ENCODE measurements at regions not wholly inside any gene's neighbourhood (a gene's known extent, or its start where the extent isn't known, plus 50 kb on each side); places are given as distances from the start of the nearest gene placed in this dataset.
A peak's percentile ranks its signal among the peaks of the same experiment; 100 is the strongest.

GRCh38 chr20:48124181-48124782, 339.0 kb upstream of the SULF2 start (continued):
- TF ChIP-seq, protein P1, sequence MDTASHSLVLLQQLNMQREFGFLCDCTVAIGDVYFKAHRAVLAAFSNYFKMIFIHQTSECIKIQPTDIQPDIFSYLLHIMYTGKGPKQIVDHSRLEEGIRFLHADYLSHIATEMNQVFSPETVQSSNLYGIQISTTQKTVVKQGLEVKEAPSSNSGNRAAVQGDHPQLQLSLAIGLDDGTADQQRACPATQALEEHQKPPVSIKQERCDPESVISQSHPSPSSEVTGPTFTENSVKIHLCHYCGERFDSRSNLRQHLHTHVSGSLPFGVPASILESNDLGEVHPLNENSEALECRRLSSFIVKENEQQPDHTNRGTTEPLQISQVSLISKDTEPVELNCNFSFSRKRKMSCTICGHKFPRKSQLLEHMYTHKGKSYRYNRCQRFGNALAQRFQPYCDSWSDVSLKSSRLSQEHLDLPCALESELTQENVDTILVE (CRISPR knock-in tag; IDR thresholded peaks at IDR 0.05): no peak
- TF ChIP-seq GFI1 (CRISPR knock-in tag; IDR thresholded peaks at IDR 0.05; ENCODE audit: borderline replicate concordance): no peak
- TF ChIP-seq SP1 (IDR thresholded peaks at IDR 0.05): no peak
- TF ChIP-seq SP1 (CRISPR knock-in tag; IDR thresholded peaks at IDR 0.05): no peak
- no peak for TF ChIP-seq IRX3 (CRISPR knock-in tag; IDR thresholded peaks at IDR 0.05; ENCODE audit: borderline replicate concordance, low read depth)
- TF ChIP-seq MTERF4 (CRISPR knock-in tag; IDR thresholded peaks at IDR 0.05): no peak
- no peak for TF ChIP-seq POLR2G (IDR thresholded peaks at IDR 0.05; ENCODE audit: low read depth, low read length)
- TF ChIP-seq, protein P2, sequence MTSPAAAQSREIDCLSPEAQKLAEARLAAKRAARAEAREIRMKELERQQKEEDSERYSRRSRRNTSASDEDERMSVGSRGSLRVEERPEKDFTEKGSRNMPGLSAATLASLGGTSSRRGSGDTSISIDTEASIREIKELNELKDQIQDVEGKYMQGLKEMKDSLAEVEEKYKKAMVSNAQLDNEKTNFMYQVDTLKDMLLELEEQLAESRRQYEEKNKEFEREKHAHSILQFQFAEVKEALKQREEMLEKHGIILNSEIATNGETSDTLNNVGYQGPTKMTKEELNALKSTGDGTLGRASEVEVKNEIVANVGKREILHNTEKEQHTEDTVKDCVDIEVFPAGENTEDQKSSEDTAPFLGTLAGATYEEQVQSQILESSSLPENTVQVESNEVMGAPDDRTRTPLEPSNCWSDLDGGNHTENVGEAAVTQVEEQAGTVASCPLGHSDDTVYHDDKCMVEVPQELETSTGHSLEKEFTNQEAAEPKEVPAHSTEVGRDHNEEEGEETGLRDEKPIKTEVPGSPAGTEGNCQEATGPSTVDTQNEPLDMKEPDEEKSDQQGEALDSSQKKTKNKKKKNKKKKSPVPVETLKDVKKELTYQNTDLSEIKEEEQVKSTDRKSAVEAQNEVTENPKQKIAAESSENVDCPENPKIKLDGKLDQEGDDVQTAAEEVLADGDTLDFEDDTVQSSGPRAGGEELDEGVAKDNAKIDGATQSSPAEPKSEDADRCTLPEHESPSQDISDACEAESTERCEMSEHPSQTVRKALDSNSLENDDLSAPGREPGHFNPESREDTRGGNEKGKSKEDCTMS (CRISPR knock-in tag; conservative IDR thresholded peaks at IDR 0.05): no peak
- TF ChIP-seq ZNF530 (CRISPR knock-in tag; IDR thresholded peaks at IDR 0.05; ENCODE audit: low read depth): no peak
- TF ChIP-seq, protein P3, sequence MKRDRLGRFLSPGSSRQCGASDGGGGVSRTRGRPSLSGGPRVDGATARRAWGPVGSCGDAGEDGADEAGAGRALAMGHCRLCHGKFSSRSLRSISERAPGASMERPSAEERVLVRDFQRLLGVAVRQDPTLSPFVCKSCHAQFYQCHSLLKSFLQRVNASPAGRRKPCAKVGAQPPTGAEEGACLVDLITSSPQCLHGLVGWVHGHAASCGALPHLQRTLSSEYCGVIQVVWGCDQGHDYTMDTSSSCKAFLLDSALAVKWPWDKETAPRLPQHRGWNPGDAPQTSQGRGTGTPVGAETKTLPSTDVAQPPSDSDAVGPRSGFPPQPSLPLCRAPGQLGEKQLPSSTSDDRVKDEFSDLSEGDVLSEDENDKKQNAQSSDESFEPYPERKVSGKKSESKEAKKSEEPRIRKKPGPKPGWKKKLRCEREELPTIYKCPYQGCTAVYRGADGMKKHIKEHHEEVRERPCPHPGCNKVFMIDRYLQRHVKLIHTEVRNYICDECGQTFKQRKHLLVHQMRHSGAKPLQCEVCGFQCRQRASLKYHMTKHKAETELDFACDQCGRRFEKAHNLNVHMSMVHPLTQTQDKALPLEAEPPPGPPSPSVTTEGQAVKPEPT (CRISPR knock-in tag; IDR thresholded peaks at IDR 0.05; ENCODE audit: low read depth): no peak
- TF ChIP-seq, protein P4, sequence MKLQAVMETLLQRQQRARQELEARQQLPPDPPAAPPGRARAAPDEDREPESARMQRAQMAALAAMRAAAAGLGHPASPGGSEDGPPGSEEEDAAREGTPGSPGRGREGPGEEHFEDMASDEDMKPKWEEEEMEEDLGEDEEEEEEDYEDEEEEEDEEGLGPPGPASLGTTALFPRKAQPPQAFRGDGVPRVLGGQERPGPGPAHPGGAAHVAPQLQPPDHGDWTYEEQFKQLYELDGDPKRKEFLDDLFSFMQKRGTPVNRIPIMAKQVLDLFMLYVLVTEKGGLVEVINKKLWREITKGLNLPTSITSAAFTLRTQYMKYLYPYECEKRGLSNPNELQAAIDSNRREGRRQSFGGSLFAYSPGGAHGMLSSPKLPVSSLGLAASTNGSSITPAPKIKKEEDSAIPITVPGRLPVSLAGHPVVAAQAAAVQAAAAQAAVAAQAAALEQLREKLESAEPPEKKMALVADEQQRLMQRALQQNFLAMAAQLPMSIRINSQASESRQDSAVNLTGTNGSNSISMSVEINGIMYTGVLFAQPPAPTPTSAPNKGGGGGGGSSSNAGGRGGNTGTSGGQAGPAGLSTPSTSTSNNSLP (IDR thresholded peaks at IDR 0.05; ENCODE audit: low read depth, low read length): no peak
- 0 out of 2 replicates have a peak, but pooled peaks have one; percentile 45 for TF ChIP-seq ZFP41 (CRISPR knock-in tag; IDR thresholded peaks at IDR 0.05; ENCODE audit: borderline replicate concordance)
- TF ChIP-seq WIZ (CRISPR knock-in tag; IDR thresholded peaks at IDR 0.05): no peak
- TF ChIP-seq TMF1 (CRISPR knock-in tag; IDR thresholded peaks at IDR 0.05; ENCODE audit: low read depth): no peak
- no peak for TF ChIP-seq SMAD1 (CRISPR knock-in tag; IDR thresholded peaks at IDR 0.05; ENCODE audit: borderline replicate concordance, low read depth)
- TF ChIP-seq ARNT2 (CRISPR knock-in tag; IDR thresholded peaks at IDR 0.05; ENCODE audit: low read depth): no peak
- TF ChIP-seq RFXAP (CRISPR knock-in tag; IDR thresholded peaks at IDR 0.05; ENCODE audit: borderline replicate concordance): peak; percentile 35; the same call in 1 of the 2 replicates
- no peak for TF ChIP-seq SNRNP70 (IDR thresholded peaks at IDR 0.05; ENCODE audit: low read depth, low read length)
- TF ChIP-seq ZNF280B (CRISPR knock-in tag; IDR thresholded peaks at IDR 0.05; ENCODE audit: borderline replicate concordance): peak; percentile 30; the same call in 1 of the 2 replicates
